H1 (cell line): ENCODE measurements at regions not wholly inside any gene's neighbourhood (a gene's known extent, or its start where the extent isn't known, plus 50 kb on each side); places are given as distances from the start of the nearest gene placed in this dataset.

Experiments
- CTCF ChIA-PET: fragments of 300-600 bp; sonication (Branson Sonifier 250); formaldehyde crosslinking; loops from one replicate; lab custom pipeline; 2021; ENCODE audit not compliant: partially characterized antibody; lab: Charles Lee
- POLR2A ChIA-PET: fragments of 300-600 bp; sonication (Branson Sonifier 250); formaldehyde crosslinking; loops from one replicate; lab custom pipeline; 2021; ENCODE audit warnings: inconsistent platforms; ENCODE audit not compliant: partially characterized antibody; lab: Charles Lee
- DNase-seq, 2 experiments: peaks; one replicate each; pipeline versions ENCODE4 v3.0.0 to v3.0.0-alpha.2; 2010 to 2022; ENCODE audit warnings: low spot score in 2 of 2, low read depth in 1 of 2, mixed read lengths in 1 of 2
- FAIRE-seq: peaks from 2 replicates; lab custom pipeline; 2011; peaks lifted over from hg19 to GRCh38; lab: Jason Lieb, UNC
- H2AFZ ChIP-seq: 2 replicates; pipeline ENCODE4 v1.8.1; 2012; ENCODE audit warnings: low read length, inconsistent platforms
- H2AK5ac ChIP-seq: 2 replicates; pipeline ENCODE4 v1.6.1; 2013; ENCODE audit warnings: low read depth, low read length
- H2BK120ac ChIP-seq: replicated peaks from 2 replicates; pipeline ENCODE3; 2013; ENCODE audit warnings: low read depth, low read length, inconsistent platforms
- H2BK12ac ChIP-seq: 2 replicates; pipeline ENCODE4 v1.6.1; 2013; ENCODE audit warnings: low read depth, low read length
- H2BK15ac ChIP-seq: 2 replicates; pipeline ENCODE4 v1.6.1; 2013; ENCODE audit warnings: low read length
- H2BK20ac ChIP-seq: 2 replicates; pipeline ENCODE4 v1.6.1; 2013; ENCODE audit warnings: low read length
- H2BK5ac ChIP-seq: 2 replicates; pipeline ENCODE4 v1.6.1; 2013; ENCODE audit warnings: low read depth, low read length
- H3K14ac ChIP-seq: 2 replicates; pipeline ENCODE4 v1.6.1; 2013; ENCODE audit warnings: inconsistent platforms; ENCODE audit not compliant: insufficient read length
- H3K18ac ChIP-seq: 2 replicates; pipeline ENCODE4 v1.6.1; 2013; ENCODE audit warnings: low read length; ENCODE audit errors: extremely low read depth
- H3K23ac ChIP-seq: 2 replicates; pipeline ENCODE4 v1.6.1; 2013; ENCODE audit warnings: inconsistent platforms; ENCODE audit not compliant: insufficient read length
- H3K23me2 ChIP-seq: 2 replicates; pipeline ENCODE4 v1.6.1; 2013; ENCODE audit warnings: low read depth, low read length
- H3K27ac ChIP-seq: 2 replicates; pipeline ENCODE4 v1.6.1; 2011; ENCODE audit warnings: low read depth, low read length, inconsistent platforms
- H3K27me3 ChIP-seq, 4 experiments: replicated peaks in 1 of 4; 1 replicate in 1 of 4; 2 replicates in 3 of 4; pipeline versions ENCODE4 v1.6.1 to v1.8.1; 2011 to 2013; ENCODE audit warnings: low read length in 3 of 4, mild to moderate bottlenecking in 3 of 4, inconsistent platforms in 2 of 4, mixed read lengths in 2 of 4, moderate library complexity in 1 of 4; ENCODE audit not compliant: control insufficient read depth in 3 of 4, insufficient read depth in 3 of 4; ENCODE audit errors: extremely low read depth in 1 of 4
- H3K36me3 ChIP-seq, 4 experiments: 2 replicates each; pipeline versions ENCODE4 v1.6.1 to v1.8.1; 2011 to 2013; ENCODE audit warnings: mild to moderate bottlenecking in 4 of 4, low read length in 3 of 4, moderate library complexity in 2 of 4, control low read depth in 1 of 4, inconsistent platforms in 1 of 4; ENCODE audit not compliant: insufficient read depth in 4 of 4, control insufficient read depth in 2 of 4
- H3K4ac ChIP-seq: replicated peaks from 2 replicates; pipeline ENCODE3; 2013; ENCODE audit warnings: low read length, low read depth, mixed read lengths, inconsistent platforms; ENCODE audit not compliant: insufficient read length
- H3K4me1 ChIP-seq, 4 experiments: replicated peaks in 1 of 4; 1 replicate in 1 of 4; 2 replicates in 3 of 4; pipeline versions ENCODE4 v1.6.1 to v1.8.1; 2011 to 2013; ENCODE audit warnings: low read length in 3 of 4, inconsistent platforms in 2 of 4, mixed read lengths in 1 of 4; ENCODE audit not compliant: insufficient read depth in 4 of 4, control insufficient read depth in 3 of 4
- H3K4me2 ChIP-seq, 2 experiments: 2 replicates each; pipeline versions ENCODE4 v1.6.1 to v1.8.1; 2011 to 2013; ENCODE audit warnings: low read depth in 2 of 2, low read length in 2 of 2, control low read depth in 1 of 2, inconsistent platforms in 1 of 2, mild to moderate bottlenecking in 1 of 2; ENCODE audit not compliant: insufficient read depth in 1 of 2
- H3K4me3 ChIP-seq, 4 experiments: fragments of 200-600, 300-600 bp in 1 of 4; sonication (generic), shearing (Covaris generic), sonication (Bioruptor Twin) in 1 of 4; 2 replicates each; pipeline versions ENCODE4 v1.5.1 to v1.8.1; 2011 to 2016; ENCODE audit warnings: low read length in 4 of 4, low read depth in 3 of 4, control low read depth in 2 of 4, inconsistent platforms in 2 of 4, mild to moderate bottlenecking in 2 of 4, mixed read lengths in 1 of 4, moderate library complexity in 1 of 4; ENCODE audit not compliant: insufficient read depth in 2 of 4; ENCODE audit errors: extremely low read depth in 1 of 4
- H3K56ac ChIP-seq: replicated peaks from 2 replicates; pipeline ENCODE3; 2013; ENCODE audit warnings: low read depth, mild to moderate bottlenecking, mixed read lengths, low read length, inconsistent platforms; ENCODE audit not compliant: insufficient read length
- H3K79me1 ChIP-seq: 2 replicates; pipeline ENCODE4 v1.6.1; 2013; ENCODE audit warnings: low read depth, low read length, control low read depth
- H3K79me2 ChIP-seq, 2 experiments: 2 replicates each; pipeline versions ENCODE4 v1.6.1 to v1.8.1; 2012 to 2013; ENCODE audit warnings: low read length in 2 of 2, mild to moderate bottlenecking in 2 of 2, inconsistent platforms in 1 of 2; ENCODE audit not compliant: insufficient read depth in 2 of 2, control insufficient read depth in 1 of 2
- H3K9ac ChIP-seq, 4 experiments: replicated peaks in 1 of 4; 1 replicate in 1 of 4; 2 replicates in 3 of 4; pipeline versions ENCODE4 v1.6.1 to v1.8.1; 2011 to 2013; ENCODE audit warnings: low read depth in 3 of 4, low read length in 3 of 4, control low read depth in 2 of 4, mild to moderate bottlenecking in 2 of 4, moderate library complexity in 2 of 4, inconsistent platforms in 1 of 4; ENCODE audit errors: extremely low read depth in 1 of 4
- H3K9me3 ChIP-seq, 2 experiments: 2 replicates each; pipeline versions ENCODE4 v1.6.1 to v1.8.1; 2012 to 2013; ENCODE audit warnings: mild to moderate bottlenecking in 2 of 2, moderate library complexity in 2 of 2, control low read depth in 1 of 2, inconsistent platforms in 1 of 2, low read depth in 1 of 2, low read length in 1 of 2, mixed read lengths in 1 of 2; ENCODE audit not compliant: insufficient read depth in 2 of 2
- H4K20me1 ChIP-seq, 2 experiments: replicated peaks in 1 of 2; 2 replicates each; pipeline versions ENCODE3 to v1.8.1; 2011 to 2013; ENCODE audit warnings: inconsistent platforms in 2 of 2, low read length in 2 of 2, mild to moderate bottlenecking in 1 of 2; ENCODE audit not compliant: insufficient read depth in 2 of 2, control insufficient read depth in 1 of 2
- H4K5ac ChIP-seq: 2 replicates; pipeline ENCODE4 v1.6.1; 2013; ENCODE audit warnings: low read length, low read depth, mixed read lengths, inconsistent platforms; ENCODE audit not compliant: insufficient read length
- H4K8ac ChIP-seq: 2 replicates; pipeline ENCODE4 v1.8.0; 2013; ENCODE audit warnings: mild to moderate bottlenecking, moderate library complexity, low read length, inconsistent platforms; ENCODE audit not compliant: insufficient read depth; ENCODE audit errors: extremely low read depth
- H4K91ac ChIP-seq: replicated peaks from 2 replicates; pipeline ENCODE3; 2013; ENCODE audit warnings: low read length, mixed read lengths, inconsistent platforms; ENCODE audit not compliant: insufficient read length
- BACH1 ChIP-seq: IDR thresholded peaks from 2 replicates; pipeline ENCODE4 v1.6.1; 2012; ENCODE audit warnings: low read length, improper control_type of control experiment
- POU5F1 ChIP-seq: IDR thresholded peaks from 2 replicates; pipeline ENCODE4 v1.6.1; 2011; ENCODE audit warnings: low read depth, mild to moderate bottlenecking, low read length, moderate library complexity
- YY1 ChIP-seq: IDR thresholded peaks from 2 replicates; pipeline ENCODE4 v1.6.1; 2011; ENCODE audit warnings: low read depth, mild to moderate bottlenecking, low read length
- WGBS, 2 experiments: shearing (Covaris generic) in 1 of 2; methylation state at CpG; one replicate each; pipeline versions ENCODE4 v1.1.6 to v1.1.7; 2013 to 2015; ENCODE audit warnings: low lambda C conversion rate in 2 of 2, mixed read lengths in 2 of 2, inconsistent platforms in 1 of 2, low coverage in 1 of 2, missing lambda C conversion rate in 1 of 2; ENCODE audit not compliant: insufficient replicate concordance in 2 of 2, insufficient coverage in 1 of 2, insufficient read length in 1 of 2; ENCODE audit errors: extremely low coverage in 1 of 2, missing lambda C conversion rate in 1 of 2; 5-methylcytosine and 5-hydroxymethylcytosine counted together
- TF ChIP-seq, protein P1 (sequence below), 3 experiments: IDR thresholded peaks; 1 replicate in 2 of 3; 2 replicates in 1 of 3; pipeline versions ENCODE4 v1.5.1 to v1.6.1; 2011; ENCODE audit warnings: low read length in 3 of 3, mild to moderate bottlenecking in 3 of 3, inconsistent platforms in 2 of 3, low read depth in 1 of 3, moderate library complexity in 1 of 3; ENCODE audit not compliant: insufficient read depth in 1 of 3; ENCODE audit errors: control extremely low read depth in 1 of 3
- TF ChIP-seq, protein P2 (sequence below): IDR thresholded peaks from 2 replicates; pipeline ENCODE4 v1.6.1; 2011; ENCODE audit warnings: low read depth, mild to moderate bottlenecking, low read length; ENCODE audit not compliant: insufficient read depth

- ChIA-PET CTCF (interaction anchor here (0.6 to 2.1 kb wide), 9 partner anchors 10 to 552 kb away, joined by 3 to 9 read pairs (median 3); no protein-coding TSS in a partner anchor), POLR2A (interaction anchor here (0.7 to 1.7 kb wide), 2 partner anchors 12 to 14 kb away, joined by 3 to 4 read pairs; partner anchors contain the start of gene TLN2)
- no peak overlapping the region for H2BK120ac ChIP-seq
- H3K79me2 ChIP-seq: peaks cover 0 to 2% of the 10 kb centered on the region in 2 experiments; a peak in 1 of 4 replicates
- no peaks in the 10 kb centered on the region for H3K23me2 ChIP-seq
- no peak overlapping the region for H4K91ac ChIP-seq
- no peak overlapping the region for H4K5ac ChIP-seq
- no peak overlapping the region for H3K4me2 ChIP-seq
- H3K27ac ChIP-seq: no peak overlapping the region
- no peaks in the 10 kb centered on the region; a peak in 1 of 8 replicates for H3K36me3 ChIP-seq
- H2BK5ac ChIP-seq: no peak overlapping the region
- DNase-seq (no peak), FAIRE-seq (no peak)
- H3K4me1 ChIP-seq: no peaks in the 10 kb centered on the region
- no peak overlapping the region for H3K4me3 ChIP-seq
- no peak overlapping the region for H3K9ac ChIP-seq
- no peak overlapping the region for H4K8ac ChIP-seq
- 73% methylated on average over 7 of the region's 7 CpGs; no CpG with 5 or more reads in 1 of the 2 experiments for WGBS, 2 experiments
- H3K14ac ChIP-seq: no peak overlapping the region
- H3K4ac ChIP-seq: no peak overlapping the region
- peaks cover 1 to 3% of the 10 kb centered on the region in 2 experiments for H3K9me3 ChIP-seq
- H2AK5ac ChIP-seq: no peak overlapping the region
- no peaks in the 10 kb centered on the region for H3K27me3 ChIP-seq
- H2BK12ac ChIP-seq: no peak overlapping the region
- no peak overlapping the region for H2AFZ ChIP-seq
- no peak overlapping the region for H2BK20ac ChIP-seq
- no peak overlapping the region for H3K18ac ChIP-seq
- H3K23ac ChIP-seq: no peak overlapping the region
- no peak overlapping the region for H3K56ac ChIP-seq
- peaks cover 0 to 1% of the 10 kb centered on the region in 2 experiments for H4K20me1 ChIP-seq
- no peak overlapping the region for H2BK15ac ChIP-seq
- H3K79me1 ChIP-seq: peaks cover 5% of the 10 kb centered on the region
- TF ChIP-seq YY1 (no peak), BACH1 (no peak), POU5F1 (no peak)
- TF ChIP-seq, protein P1, sequence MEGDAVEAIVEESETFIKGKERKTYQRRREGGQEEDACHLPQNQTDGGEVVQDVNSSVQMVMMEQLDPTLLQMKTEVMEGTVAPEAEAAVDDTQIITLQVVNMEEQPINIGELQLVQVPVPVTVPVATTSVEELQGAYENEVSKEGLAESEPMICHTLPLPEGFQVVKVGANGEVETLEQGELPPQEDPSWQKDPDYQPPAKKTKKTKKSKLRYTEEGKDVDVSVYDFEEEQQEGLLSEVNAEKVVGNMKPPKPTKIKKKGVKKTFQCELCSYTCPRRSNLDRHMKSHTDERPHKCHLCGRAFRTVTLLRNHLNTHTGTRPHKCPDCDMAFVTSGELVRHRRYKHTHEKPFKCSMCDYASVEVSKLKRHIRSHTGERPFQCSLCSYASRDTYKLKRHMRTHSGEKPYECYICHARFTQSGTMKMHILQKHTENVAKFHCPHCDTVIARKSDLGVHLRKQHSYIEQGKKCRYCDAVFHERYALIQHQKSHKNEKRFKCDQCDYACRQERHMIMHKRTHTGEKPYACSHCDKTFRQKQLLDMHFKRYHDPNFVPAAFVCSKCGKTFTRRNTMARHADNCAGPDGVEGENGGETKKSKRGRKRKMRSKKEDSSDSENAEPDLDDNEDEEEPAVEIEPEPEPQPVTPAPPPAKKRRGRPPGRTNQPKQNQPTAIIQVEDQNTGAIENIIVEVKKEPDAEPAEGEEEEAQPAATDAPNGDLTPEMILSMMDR (IDR thresholded peaks at IDR 0.05; ENCODE audit: control extremely low read depth in 1 of 3, insufficient read depth in 1 of 3, low read depth in 1 of 3, low read length in 3 of 3): no peak
- TF ChIP-seq, protein P2, sequence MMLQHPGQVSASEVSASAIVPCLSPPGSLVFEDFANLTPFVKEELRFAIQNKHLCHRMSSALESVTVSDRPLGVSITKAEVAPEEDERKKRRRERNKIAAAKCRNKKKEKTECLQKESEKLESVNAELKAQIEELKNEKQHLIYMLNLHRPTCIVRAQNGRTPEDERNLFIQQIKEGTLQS: no peak
These were observed 239.3 kb upstream of the C2CD4B start for GRCh38 chr15:62404194-62404985.
